ENCODE measurements at regions not wholly inside any gene's neighbourhood (a gene's known extent, or its start where the extent isn't known, plus 50 kb on each side); places are given as distances from the start of the nearest gene placed in this dataset.

DNA sequence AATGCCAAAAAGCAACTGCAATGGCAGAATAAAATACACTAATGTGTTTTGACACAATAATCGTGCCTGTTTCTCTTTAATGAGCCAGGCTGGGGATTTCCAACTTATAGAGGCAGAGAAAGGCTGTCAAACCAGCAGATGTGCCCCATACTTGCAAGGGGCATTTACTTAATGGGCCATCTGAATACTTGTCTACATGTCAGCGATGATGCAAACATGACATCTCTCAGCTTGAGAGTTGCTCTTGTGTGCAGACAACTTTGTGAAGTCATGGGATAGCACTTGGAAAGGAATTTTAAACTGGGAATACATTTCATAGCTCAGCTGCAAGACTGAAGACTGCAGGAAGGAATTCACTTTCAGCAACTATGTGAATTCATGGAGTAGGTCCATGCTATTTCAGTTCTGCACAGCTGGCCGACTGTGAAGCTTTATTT is 127.4 kb upstream of the ADAMTS9 start:
- TF ChIP-seq, protein P1, sequence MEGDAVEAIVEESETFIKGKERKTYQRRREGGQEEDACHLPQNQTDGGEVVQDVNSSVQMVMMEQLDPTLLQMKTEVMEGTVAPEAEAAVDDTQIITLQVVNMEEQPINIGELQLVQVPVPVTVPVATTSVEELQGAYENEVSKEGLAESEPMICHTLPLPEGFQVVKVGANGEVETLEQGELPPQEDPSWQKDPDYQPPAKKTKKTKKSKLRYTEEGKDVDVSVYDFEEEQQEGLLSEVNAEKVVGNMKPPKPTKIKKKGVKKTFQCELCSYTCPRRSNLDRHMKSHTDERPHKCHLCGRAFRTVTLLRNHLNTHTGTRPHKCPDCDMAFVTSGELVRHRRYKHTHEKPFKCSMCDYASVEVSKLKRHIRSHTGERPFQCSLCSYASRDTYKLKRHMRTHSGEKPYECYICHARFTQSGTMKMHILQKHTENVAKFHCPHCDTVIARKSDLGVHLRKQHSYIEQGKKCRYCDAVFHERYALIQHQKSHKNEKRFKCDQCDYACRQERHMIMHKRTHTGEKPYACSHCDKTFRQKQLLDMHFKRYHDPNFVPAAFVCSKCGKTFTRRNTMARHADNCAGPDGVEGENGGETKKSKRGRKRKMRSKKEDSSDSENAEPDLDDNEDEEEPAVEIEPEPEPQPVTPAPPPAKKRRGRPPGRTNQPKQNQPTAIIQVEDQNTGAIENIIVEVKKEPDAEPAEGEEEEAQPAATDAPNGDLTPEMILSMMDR (IDR thresholded peaks at IDR 0.05) = no peak
- TF ChIP-seq ZFX (IDR thresholded peaks at IDR 0.05; ENCODE audit: borderline replicate concordance) = no peak
